T-helper 22 cell (primary cell): ENCODE measurements at regions not wholly inside any gene's neighbourhood (a gene's known extent, or its start where the extent isn't known, plus 50 kb on each side); places are given as distances from the start of the nearest gene placed in this dataset.

Experiments
- DNase-seq: peaks from one replicate; pipeline ENCODE4 v3.0.0-alpha.2; 2020; ENCODE audit warnings: low read depth

DNA sequence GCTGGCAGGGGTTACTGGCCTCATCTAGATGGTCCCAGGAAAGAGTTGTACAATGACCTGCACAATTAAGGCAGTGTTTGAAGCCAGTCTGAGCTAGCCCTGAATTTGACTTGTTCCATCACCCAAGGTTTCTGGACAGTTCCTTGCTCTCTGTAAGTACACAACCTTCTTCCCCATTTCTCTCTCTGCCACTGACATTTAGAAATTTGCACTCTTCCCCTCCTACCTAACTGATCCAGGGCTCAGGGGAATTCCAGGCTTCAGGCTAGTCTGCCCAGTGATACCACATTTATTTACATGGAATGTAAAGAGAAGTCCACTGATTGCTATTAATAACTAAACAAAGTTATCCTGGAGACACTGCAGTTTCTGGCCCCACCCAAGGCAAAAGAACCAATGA, 139.0 kb upstream of the GPR26 start:
- DNase-seq = no peak

DNA sequence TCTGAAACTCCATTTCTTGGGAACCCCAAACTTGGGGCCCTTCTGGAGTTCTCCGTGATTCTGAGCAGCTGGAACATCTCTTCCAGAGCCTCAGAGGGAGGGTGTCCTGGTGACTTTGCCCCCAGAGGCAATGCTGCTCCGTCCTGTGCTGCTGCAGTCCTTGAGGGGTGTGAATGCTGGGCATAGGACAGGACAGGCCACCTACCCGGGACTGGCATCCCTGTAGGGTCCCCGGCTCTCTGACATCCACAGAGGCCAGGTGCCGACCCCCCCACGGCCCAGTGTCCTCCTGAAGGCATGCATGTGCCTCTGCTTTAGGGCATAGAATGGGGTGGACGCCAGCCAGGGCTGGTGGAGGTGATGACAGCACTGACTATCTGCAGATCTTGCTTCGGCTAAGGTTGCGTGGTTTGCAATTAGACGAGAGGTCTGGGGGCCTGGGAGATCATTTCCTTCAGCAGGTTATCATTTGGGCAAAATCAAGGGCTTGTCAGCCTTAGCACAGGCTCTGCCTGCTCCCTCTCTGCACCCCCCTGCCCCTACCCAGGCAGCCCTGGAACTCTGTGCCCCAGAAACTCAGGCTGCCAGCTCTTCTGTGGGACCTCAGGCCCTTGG, 136.9 kb upstream of the GPR26 start:
- no peak for DNase-seq

DNA sequence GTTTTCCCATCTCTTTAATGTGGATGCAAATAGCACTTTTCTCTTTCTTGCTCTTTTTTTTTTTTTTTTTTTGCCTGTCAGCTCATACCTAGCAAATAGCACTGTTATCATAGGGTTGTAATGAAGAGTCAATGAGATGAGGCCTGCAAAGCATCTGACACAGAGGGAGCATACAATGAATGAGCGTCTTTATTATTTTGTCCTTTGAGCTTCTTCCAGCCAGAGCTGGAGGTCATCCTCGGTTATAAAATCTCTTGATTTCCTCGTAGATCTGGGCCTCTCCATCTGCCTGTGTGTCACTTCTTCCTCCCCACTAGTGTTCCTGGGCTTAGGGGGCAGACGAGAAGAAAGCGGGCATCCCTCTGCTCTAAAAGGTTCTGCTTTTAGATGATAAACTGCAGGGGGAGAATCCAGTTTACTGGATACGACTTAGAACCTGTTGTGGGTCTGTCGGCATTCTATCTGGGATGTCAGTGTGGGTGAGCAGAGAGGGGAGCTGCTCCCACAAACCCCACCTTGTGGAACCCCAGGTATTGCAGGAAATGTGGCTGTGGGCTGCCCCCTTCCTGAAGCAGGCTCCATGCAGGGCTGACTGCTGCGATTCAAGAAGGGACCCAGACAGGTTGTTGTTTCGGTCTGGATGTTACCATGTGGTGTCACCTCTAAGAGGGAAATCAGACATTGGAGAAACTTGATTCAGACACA, 135.8 kb upstream of the GPR26 start:
- no peak for DNase-seq

DNA sequence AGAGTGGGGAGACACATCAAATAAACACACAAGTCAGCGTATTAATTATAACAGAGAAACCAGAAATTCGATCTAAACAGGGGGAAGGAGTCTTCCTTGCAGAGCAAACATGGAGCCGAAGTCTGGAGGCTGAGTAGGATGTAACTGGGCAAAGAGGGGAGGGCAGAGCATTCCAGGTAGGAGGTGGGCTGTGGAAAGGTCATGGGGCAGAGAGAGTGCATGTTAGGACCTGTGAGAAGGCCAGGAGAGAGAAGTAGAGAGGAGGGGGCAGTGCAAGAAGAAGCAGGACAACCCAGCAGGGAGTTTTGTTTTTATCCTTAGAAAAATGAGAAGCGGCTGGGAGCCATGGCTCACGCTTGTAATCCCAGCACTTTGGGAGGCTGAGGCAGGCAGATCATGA, 130.8 kb upstream of the GPR26 start:
- no peak for DNase-seq

DNA sequence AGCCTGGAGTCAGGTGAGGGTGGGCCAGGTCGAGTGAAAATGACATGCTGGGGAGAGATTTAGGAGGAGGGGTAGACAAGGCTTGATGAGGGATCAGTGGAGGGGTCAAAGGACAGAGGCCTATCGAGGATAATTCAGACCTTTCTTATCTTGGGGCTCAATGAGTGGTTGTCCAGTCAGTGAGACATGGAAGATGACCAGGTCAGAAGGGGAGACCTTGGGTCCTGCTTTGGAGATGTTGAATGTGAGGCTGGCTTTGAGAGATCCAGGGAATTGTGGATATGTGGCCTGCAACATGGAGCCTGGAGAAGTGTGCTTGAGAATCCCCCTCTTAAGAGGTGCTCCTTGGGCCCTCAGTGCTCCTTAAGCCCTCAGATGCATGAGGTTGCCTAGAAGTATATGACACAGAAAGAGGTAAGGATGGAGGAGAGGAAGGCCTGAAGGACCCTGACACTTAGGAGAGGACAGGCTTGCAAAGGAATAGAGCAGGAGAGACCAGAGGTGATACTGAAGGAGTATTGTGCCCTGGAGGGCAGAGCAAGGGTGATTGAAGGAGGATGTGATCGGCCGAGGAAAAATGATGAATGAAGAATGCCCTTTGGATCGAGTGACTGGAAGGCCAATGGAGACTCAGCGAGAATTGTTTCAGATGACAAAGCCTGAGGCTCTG, 129.8 kb upstream of the GPR26 start:
- DNase-seq = no peak

DNA sequence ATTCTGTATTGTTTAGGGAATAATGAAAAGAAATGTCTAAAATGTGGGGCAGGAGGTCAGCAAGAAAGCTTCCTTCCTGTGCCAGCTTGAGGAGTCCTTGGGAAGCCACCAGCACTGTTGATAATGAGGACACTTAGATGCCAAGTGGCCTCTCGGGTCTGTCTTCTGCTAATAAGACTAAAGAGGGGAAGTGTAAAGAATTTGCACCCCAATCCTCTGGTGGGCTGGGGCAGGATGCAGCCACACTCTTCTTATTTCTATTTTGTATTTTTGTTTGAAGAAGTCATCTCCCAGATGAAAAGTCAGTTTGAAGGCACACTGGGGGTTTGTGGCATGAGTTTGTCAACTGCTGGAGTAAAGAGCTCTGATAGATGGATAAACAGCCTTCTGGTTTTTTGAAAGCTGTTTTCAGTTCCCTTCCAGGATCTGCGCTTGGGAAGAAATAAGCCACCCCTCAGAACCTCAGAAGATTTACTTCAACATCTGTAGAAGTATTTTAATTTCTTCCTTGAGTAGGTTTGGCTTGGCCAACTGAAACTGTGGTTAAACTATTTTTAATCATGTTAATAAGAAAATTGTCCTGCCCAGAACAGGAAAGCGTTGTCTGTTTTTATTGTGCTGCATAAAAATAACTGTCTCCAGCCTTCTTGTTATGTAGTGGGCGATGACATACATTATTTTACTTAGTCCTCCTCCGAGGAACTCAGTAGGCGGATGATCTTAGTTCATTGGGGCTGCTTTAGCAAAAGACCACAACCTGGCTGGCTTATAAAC, 128.8 kb upstream of the GPR26 start:
- no peak for DNase-seq

DNA sequence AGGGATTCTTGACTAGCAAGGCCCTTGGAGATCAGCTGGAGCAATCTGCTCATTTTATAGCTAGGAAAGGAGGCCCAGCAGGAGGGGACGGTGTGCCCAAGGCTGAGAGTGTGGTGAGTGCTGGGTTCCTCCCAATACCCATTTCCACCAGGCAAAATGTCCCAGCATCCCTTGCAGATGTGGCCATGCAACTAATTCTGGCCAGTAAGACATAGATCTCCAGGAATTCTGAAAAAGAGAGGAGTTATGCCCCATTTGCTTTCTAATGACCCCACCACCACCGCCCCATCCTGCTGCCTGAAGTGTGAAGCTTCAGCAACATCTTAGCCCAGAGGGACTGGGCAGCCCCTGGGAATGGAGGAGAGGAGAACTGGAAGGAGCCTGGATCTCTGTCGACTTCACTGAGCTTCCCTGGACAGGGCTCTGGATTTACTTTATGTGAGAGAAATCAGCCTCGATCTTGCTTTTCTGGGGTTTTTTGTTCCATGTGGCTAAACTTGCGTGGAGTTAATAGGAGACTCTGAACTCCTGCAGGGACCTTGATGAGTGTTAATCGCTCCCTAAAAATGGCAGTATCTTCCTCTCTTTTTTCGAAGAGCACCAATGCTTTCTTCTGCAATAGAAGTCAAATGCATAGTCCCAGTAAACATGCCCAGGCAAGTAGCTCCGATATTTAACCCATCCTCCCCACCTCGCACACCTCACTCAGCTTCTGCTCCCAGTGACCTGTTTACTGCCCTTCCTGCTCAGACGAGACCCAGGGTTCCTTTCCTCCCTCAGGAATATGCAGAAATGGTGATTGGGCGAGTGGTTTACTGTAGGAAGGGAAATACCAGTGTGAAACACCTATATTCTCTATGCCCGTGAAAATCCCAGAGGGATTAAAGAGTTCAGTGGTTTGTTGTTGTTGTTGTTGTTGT, 127.5 kb upstream of the GPR26 start:
- no peak for DNase-seq

DNA sequence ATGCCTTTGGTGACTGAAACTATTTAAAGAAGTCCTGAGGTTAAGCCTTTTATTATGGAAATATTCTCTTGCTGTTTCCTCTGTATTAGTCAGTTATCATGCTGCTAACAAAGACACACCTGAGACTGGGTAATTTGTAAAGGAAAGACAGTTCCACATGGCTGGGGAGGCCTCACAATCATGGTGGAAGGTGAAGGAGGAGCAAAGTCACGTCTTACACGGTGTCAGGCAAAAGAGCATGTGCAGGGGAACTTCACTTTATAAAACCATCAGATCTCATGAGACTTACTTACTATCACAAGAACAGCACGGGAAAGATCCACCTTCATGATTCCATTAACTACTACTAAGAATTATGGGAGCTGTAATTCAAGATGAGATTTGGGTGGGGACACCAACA, 121.2 kb upstream of the GPR26 start:
- no peak for DNase-seq

DNA sequence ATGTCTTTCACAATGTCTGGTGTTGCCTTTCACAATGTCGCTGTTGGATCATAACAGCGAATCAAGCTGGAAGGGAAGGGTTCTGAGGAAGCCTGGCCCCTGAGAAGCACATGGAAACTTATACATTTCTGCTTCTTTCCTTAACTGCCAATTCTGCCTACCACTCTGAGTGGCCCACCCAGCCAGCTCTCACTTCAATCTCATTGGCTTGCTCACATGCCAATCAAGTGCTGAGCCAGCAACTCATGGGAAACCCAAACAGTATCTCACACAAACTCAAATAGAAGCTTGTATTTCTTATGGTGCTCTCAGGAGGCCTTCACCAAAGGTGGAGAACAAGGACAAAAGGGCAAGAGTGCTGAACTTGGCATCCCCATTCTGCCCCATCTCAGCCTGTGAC, 117.4 kb upstream of the GPR26 start:
- no peak for DNase-seq

DNA sequence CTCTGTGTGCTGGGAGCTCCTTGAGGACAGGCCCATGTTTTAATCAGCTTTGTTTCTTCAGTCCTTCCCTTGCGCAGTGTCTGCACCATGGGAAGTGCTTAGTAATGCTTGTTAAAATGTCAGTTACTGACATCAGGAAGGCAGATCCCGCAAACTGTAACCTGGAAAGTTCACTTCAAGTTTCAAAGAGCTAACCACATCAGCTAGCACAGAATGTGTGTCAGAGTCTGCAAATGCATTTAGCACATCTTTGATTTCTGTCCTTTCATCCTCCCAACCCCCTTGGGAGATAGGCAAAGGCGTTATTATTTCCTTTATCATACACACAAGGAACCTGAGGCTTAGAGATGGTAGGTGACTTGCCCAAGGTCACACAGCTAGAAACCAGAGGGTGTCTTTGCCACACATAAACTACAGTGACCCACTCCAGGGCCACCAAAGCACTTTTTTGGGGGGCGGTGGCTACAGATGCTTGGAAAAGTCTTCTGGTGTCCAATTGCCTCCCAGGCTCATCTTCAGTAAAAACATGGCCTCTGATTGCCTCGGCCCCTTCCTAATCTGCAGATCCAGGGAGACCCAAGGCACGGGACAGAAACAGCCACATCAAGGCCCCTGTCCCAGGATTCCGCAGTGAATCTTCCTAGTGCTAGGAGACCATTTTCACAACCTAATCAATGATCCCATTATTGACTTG, 116.2 kb upstream of the GPR26 start:
- DNase-seq = no peak

DNA sequence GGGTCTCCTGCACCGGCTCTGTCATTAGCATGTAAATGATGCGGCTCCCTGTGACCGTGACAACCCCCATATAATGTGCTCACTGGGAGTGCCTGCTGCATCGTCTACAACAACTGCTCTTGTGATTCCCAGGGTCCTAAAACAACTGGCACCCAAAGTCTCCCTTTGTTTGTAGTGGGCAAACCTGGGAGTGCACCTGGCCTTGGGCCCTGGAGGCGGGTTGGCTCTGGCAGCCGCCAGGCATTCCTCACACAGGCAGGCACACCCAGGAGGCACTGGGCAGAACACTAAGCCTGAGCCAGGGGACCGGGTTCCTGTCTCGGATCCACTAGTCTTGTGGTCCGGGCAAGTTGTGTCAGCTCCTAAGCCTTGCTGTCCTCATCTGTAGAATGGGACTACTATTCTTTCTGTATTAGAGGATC, 115.5 kb upstream of the GPR26 start:
- no peak for DNase-seq

DNA sequence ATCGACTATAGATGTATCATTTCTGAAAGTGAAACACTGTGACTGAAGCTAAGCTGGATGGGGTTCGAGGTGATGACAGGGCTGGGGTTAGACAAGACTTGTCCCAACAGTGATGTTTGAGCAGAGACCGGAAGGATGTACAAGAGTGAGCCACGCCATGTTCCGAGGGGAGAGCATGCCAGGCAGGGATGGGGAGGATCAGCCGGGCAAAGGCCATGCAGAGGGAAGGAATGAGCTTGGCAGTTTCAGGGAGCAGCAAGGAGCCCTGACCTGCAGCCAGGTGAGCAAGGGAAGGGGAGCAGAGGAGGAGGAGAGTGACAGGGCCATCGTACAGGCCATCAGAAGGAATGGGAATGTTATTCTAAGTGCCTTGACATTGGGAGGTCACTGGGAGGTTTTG, 114.9 kb upstream of the GPR26 start:
- DNase-seq = no peak

DNA sequence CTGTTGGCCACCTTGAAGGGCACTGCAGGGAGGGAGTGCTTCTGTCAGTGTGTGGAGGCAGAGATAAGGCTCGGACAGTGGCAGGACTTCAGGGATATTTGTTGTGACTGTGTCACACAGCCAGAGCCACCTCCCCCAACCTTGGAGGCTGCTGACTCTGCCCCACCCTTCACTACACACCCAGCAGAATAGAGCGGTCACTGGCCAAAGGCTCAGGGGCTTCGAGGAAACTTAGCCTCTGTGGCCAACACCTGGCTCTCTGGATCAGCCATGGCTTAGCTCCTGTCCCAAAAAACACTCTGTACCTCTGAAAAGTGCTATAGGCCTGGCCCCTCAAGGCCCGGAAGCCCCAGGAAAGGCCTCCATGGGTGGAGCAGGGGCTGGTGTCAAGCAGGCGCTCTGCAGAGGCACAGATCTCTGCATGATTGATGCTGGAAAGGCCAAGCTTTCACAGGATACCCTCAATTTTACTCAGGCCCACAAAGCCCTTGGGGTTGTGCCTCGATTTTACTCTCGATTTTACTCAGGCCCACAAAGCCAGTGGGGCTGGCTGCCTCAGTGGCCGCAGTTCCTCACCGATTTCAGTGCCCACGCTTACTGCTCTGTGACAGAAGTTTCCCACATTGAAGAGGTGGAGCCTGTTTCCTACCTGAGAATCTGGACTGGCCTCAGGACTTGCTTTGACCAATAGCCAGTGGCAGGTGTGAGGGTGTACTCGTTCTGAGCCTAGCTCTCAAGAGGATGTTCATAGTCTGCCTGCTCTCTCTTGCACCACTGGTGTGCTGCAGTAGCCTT, 113.2 kb upstream of the GPR26 start:
- DNase-seq = no peak

DNA sequence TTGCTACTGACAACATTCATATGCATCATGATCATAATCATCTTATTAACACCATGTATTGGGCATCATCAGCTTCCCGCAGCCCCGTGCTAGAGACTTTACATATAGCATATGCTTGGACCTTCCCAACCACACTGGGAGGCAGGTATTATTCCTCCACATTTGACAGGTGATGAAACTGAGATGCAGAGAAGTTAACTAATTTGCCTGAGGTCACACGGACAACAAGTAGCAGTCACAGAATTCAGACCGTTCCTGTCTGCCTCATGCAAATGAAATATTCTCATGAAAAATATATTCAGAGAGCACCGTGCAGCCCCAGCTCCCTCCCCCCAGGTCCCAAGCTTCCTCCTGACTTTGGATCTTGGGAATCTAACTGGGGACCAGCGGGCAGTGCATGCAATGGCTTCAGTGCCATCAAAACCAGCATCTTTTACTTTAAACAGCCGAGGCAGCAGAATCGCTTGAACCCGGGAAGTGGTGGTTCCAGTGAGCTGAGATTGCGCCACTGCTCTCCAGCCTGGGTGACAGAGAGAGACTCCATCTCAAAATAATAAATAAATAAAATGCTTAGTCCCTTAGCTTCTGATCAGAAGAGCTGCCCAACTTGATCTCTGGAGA, 112.2 kb upstream of the GPR26 start:
- DNase-seq = no peak

DNA sequence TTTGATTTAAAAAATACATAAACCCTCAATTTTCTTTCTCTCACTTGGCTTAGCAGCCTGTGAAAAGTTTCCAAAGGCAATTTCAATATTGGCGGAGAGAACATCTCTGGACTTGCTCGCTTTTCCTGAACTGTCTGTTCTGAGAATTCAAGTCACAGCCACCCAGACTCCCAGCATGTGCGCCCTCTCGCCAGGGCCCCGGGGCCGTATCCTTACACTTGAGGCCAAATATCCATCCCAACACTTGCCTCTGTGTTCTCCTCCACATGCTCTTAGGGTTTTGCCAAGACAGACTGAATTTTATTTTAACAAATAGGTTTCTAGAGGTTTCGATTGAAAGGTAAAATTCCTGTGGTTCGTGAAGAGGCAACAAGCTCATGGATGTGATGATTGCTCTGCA, 111.5 kb upstream of the GPR26 start:
- no peak for DNase-seq

DNA sequence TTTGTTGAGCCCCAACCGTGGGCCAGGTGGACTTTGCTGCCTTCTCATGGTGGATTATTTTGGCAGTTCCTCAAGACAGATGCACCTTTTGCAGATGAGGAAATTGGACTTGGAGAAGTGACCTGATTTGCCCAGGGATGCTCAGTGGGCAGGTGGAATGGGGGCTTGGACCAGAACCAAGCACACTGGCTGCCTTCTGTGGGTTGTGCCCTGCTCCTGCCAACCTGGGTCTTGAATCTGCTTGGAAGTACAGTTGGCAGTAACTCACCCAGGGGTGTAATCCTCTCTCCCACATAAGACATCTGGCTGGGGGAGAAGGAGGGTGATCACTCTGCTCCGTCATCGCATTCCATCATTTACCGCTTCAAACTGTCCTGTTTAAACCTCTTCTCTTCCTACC, 110.5 kb upstream of the GPR26 start:
- no peak for DNase-seq

DNA sequence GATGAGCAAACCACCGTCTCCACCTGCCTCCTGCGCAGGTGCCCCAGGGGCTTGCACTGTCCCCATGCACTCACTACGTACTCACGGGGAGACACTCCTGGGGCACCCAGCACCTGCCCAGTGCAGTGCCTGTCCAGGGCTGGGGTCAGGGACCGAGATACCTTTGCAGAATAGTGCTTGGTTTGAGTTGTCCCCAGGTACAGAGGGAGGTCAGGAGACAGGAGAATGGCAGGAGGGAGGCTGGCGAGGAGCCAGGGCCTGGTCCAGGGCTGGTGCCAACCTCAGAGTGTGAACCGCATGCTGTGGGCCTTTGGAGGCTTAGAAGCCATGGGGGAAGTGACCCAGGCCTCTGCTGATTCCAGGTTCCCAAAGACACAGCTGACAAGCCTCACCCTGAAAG, 110.1 kb upstream of the GPR26 start:
- no peak for DNase-seq

DNA sequence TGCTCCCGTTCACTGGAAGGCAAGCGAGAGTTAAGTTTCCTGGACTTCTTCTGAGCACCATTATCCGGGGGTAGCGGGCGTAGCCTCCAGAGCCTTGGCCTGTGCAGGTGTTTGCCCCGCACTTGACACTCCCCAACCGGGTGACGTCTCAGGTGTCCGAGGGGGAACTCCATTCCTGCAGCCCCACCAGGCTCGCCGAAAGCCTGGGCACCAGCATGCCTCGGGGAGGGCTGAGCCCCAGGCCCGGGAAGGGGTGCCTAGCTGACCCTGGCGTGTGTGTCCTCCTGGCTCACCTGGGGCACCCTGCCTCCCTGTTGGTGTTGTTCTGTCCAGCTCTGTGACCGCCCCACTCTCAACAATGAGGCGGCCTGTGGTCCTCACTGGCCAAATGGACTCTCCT, 109.4 kb upstream of the GPR26 start:
- no peak for DNase-seq

DNA sequence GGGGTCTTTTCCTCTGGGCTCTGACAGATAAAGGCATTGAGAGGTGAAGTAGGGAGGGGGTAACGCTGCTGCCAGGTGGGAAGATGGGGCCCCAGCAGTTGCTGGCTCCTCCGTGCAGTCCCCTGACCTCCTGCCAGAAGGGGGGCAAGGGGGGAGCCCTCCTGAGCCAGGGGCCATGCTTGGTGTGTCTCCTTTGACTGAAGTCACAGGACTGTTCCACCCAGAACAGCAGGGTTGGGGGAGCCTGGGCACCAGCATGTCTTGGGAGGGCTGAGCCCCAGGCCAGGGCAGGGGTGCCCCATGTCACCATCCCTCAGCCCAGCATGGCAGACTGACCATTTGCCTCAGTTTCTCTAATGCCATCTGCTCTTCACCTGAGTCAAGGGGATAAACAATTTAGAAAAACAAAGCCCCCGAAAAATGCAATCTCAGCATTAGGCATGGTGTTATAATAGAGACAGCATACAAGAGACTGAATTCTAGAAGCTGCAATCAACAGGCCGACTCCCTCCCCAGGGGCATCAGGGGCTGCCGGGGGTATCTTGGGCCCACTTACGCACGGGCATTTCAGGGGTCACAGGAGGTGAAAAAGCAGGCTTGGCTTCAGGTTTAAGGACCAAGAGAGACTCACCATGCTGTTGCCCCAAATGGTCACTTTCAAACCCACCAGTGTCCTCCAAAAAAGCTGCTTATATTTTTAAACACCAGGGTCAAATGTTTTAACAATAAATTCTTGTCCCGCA, 108.6 kb upstream of the GPR26 start:
- no peak for DNase-seq
